Mucosa of descending colon (tissue), 3 donors: ENCODE measurements at regions not wholly inside any gene's neighbourhood (a gene's known extent, or its start where the extent isn't known, plus 50 kb on each side); places are given as distances from the start of the nearest gene placed in this dataset.

Experiments
- ATAC-seq: fragments of 200-7000 bp; cut with Tn5 transposase; one replicate; pipeline ENCODE4 v1.9.1; 2020; ENCODE audit warnings: mild to moderate bottlenecking, moderate library complexity
- DNase-seq, 3 donors: peaks; one replicate each; pipeline ENCODE4 v3.0.0-alpha.2; 2020
- H3K36me3 ChIP-seq: fragments of 200-600 bp; one replicate; pipeline ENCODE4 v1.8.0; 2021; ENCODE audit warnings: low read depth, mild to moderate bottlenecking
- H3K4me1 ChIP-seq: fragments of 200-600 bp; one replicate; pipeline ENCODE4 v1.8.0; 2021; ENCODE audit warnings: low read depth, mild to moderate bottlenecking
- H3K4me3 ChIP-seq: fragments of 200-600 bp; one replicate; pipeline ENCODE4 v1.8.0; 2021; ENCODE audit warnings: mild to moderate bottlenecking
- H3K9me3 ChIP-seq: fragments of 200-600 bp; one replicate; pipeline ENCODE4 v1.8.0; 2021; ENCODE audit warnings: mild to moderate bottlenecking
- intact Hi-C, 2 donors: fragments of 100-400 bp; cut with DNase I in 1 of 2; cut with micrococcal nuclease in 1 of 2; formaldehyde crosslinking; loops; one replicate each; pipeline versions ENCODE4 v1.11.0 to v1.11.1; 2022; cut with DNase I, micrococcal nuclease
- TF ChIP-seq, protein P1 (sequence below): fragments of 200-600 bp; IDR thresholded peaks from one replicate; pipeline ENCODE4 v1.8.0; 2022; ENCODE audit warnings: antibody characterized with exemption, mild to moderate bottlenecking
- donor health status: DM: no; HTN: no; CAD: no; lungs with moderate emphysema.
- donor health status: DM: no; HTN: no; CAD: no.
- donor health status: DM: no; HTN: yes; CAD: no.

DNA sequence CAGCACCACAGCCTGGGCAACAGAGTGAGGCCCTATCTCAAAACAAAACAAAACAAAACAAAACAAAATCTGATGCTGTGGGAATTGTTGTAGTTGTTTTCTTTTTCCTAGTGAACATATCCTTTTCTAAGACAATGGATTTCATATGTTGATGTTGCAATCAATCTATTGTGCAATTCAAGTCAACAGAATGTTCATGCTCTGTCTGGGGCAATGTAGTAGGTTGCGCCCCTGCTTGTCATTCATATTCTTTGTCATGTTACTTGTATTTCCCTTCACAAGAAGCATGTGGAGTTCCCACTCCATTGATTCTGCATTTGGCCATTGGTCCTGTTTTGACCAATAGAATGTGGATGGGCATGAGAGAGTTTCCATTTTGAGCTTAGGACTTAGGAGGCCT, 223.9 kb downstream of the DUSP10 start:
- TF ChIP-seq, protein P1, sequence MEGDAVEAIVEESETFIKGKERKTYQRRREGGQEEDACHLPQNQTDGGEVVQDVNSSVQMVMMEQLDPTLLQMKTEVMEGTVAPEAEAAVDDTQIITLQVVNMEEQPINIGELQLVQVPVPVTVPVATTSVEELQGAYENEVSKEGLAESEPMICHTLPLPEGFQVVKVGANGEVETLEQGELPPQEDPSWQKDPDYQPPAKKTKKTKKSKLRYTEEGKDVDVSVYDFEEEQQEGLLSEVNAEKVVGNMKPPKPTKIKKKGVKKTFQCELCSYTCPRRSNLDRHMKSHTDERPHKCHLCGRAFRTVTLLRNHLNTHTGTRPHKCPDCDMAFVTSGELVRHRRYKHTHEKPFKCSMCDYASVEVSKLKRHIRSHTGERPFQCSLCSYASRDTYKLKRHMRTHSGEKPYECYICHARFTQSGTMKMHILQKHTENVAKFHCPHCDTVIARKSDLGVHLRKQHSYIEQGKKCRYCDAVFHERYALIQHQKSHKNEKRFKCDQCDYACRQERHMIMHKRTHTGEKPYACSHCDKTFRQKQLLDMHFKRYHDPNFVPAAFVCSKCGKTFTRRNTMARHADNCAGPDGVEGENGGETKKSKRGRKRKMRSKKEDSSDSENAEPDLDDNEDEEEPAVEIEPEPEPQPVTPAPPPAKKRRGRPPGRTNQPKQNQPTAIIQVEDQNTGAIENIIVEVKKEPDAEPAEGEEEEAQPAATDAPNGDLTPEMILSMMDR, result no peak
- Histone ChIP-seq H3K4me1 (no peaks in the 10 kb centered on the region), H3K4me3 (no peak overlapping the region), H3K36me3 (no peaks in the 10 kb centered on the region), H3K9me3 (no peaks in the 10 kb centered on the region)
- ATAC-seq (no peak), DNase-seq (no peak)
- intact Hi-C loops, result no loop called here

DNA sequence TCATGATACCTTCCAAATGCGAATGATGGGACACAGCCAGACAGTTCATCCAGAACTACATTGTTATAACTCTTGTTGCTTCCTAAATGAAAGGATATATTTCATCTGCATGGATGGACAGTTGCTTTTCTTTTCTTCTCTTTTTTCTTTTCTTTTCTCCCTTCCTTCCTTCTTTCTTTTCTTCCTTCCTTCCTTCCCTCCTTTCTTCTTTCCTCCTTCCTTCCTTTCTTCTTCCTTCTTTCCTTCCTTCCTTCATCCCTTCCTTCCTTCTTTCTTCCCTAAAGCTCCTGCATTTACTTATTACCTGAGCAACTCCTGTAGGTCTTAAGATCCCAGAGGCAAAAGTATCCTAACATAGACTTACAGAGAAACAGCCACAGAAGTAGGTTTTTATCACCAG, 221.6 kb downstream of the DUSP10 start:
- DNase-seq, result no peak
- Histone ChIP-seq H3K4me3 (no peak overlapping the region), H3K36me3 (no peaks in the 10 kb centered on the region), H3K4me1 (no peaks in the 10 kb centered on the region), H3K9me3 (no peaks in the 10 kb centered on the region)
- TF ChIP-seq, protein P1, result no peak
- no peak for ATAC-seq
- intact Hi-C loops, result no loop called here

DNA sequence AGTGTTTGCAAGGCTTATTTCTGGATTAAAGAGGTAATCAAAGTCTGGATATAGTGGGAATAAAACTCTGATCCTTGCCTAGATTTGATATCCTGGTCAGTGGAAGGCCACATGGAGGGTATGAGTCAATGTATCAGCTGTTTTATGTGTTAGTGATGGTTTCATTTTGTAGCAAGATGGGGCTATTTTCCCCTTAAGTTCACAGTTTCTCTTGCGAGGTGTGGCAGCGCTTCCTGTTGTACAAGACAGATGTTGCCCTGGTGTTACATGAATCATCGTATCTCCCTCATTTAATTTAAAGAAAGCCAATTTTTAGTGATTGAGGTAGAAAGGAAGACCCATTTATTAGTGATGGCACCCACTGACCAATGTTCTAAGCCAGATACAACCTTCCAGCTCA, 220.2 kb downstream of the DUSP10 start:
- no peaks in the 10 kb centered on the region for H3K9me3 ChIP-seq
- DNase-seq (no peak), ATAC-seq (no peak)
- no peaks in the 10 kb centered on the region for H3K4me1 ChIP-seq
- no peak overlapping the region for H3K4me3 ChIP-seq
- no peaks in the 10 kb centered on the region for H3K36me3 ChIP-seq
- intact Hi-C loops, result no loop called here
- TF ChIP-seq, protein P1, result no peak

DNA sequence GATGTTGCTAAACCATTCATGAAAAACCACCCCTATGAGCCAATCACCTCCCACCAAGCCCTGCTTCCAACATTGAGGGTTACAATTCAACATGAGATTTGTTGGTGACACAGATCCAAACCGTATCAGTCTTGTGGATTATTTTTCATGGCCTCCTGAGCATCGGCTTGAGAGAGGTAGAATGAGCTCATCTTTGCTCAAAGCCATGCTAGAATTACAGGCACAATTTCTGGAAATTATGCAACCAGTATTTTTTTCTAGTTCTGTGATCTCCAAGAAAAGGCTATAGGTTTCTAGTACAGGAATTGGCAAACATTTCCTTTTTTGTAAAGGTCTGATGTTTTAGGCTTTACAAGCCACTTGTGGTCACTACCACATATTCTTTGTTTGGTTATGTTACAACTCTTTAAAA, 219.4 kb downstream of the DUSP10 start:
- no peak for ATAC-seq
- no peak for DNase-seq
- Histone ChIP-seq H3K9me3 (no peaks in the 10 kb centered on the region), H3K4me1 (no peaks in the 10 kb centered on the region), H3K4me3 (no peak overlapping the region), H3K36me3 (no peaks in the 10 kb centered on the region)
- intact Hi-C loops, result no loop called here
- TF ChIP-seq, protein P1, result no peak

DNA sequence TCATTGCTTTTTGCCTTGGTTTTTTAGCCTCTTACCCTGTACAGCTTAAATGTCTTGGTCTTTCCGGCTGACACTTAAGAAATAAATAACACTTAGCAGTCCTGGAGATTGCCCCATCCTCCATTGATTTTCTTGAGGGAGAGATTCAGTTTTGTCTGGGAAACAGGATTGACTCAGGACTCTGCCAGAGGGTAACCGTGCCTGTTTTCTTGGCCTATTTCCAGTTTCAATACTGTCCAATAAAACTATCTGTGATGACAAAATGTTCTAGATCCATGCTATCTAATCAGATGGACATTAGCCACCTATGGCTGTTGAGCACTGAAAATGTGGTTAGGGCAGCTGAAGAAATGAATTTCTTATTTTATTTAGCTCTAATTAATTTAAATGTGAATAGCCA, 216.1 kb downstream of the DUSP10 start:
- TF ChIP-seq, protein P1, result no peak
- no peak for ATAC-seq
- Histone ChIP-seq H3K4me3 (no peak overlapping the region), H3K4me1 (no peaks in the 10 kb centered on the region), H3K36me3 (no peaks in the 10 kb centered on the region), H3K9me3 (no peaks in the 10 kb centered on the region)
- intact Hi-C loops, result no loop called here
- DNase-seq, result no peak

DNA sequence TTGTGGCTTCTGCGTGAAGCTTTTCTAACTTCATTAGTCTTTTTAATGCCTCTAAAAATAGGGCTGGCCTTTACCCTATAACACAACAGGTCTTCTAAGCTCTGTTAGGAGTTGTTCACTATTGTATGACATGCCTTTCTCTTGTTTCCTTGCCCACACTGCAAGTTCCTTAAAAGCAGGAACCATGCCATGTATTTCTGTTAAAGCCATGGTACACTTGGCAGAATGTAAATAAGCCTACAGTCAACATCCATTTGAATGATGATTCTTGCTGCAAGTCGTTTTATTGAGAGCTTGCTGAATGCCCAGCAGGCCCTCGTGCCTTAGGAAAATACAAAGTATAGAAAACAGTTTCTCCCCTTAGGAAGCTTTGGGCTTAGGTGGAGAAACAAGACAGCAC, 214.6 kb downstream of the DUSP10 start:
- Histone ChIP-seq H3K4me3 (no peak overlapping the region), H3K9me3 (no peaks in the 10 kb centered on the region), H3K36me3 (no peaks in the 10 kb centered on the region), H3K4me1 (no peaks in the 10 kb centered on the region)
- no peak for ATAC-seq
- TF ChIP-seq, protein P1, result no peak
- intact Hi-C loops, result no loop called here
- no peak for DNase-seq
